Hematopoietic multipotent progenitor cell treated with erythropoietin and hydrocortisone succinate and interleukin-3 and kit ligand, for 6 days (in vitro differentiated cells): ENCODE measurements at regions not wholly inside any gene's neighbourhood (a gene's known extent, or its start where the extent isn't known, plus 50 kb on each side); places are given as distances from the start of the nearest gene placed in this dataset.

Source experiments
- DNase-seq: peaks from one replicate; pipeline ENCODE4 v3.0.0-alpha.2; 2015

GRCh38 chr4:126705266-126705665 is 927.5 kb upstream of the INTU start:
- no peak for DNase-seq

- DNase-seq: no peak
Measured at GRCh38 chr4:126708716-126709115, 924.0 kb upstream of the INTU start.

- DNase-seq: no peak
Measured at GRCh38 chr4:126710935-126711334, 921.8 kb upstream of the INTU start.

- no peak for DNase-seq
Measured at GRCh38 chr4:126715067-126715466, 917.7 kb upstream of the INTU start.

GRCh38 chr4:126715681-126716080 is 917.1 kb upstream of the INTU start:
- DNase-seq: no peak

GRCh38 chr4:126718136-126718535 is 914.6 kb upstream of the INTU start:
- DNase-seq: no peak

- DNase-seq: no peak
Measured at GRCh38 chr4:126719852-126720251, 912.9 kb upstream of the INTU start.

GRCh38 chr4:126725906-126726305 is 906.9 kb upstream of the INTU start:
- no peak for DNase-seq

GRCh38 chr4:126727461-126727860 is 905.3 kb upstream of the INTU start:
- no peak for DNase-seq

- no peak for DNase-seq
Measured at GRCh38 chr4:126731062-126731461, 901.7 kb upstream of the INTU start.

GRCh38 chr4:126733301-126733700 is 899.5 kb upstream of the INTU start:
- DNase-seq: no peak

GRCh38 chr4:126734465-126734864 is 898.3 kb upstream of the INTU start:
- DNase-seq: no peak

GRCh38 chr4:126735294-126736132 is 897.2 kb upstream of the INTU start:
- DNase-seq: no peak

- DNase-seq: no peak
Measured at GRCh38 chr4:126736133-126736518, 896.6 kb upstream of the INTU start.

- no peak for DNase-seq
Measured at GRCh38 chr4:126737899-126738526, 894.7 kb upstream of the INTU start.

- no peak for DNase-seq
Measured at GRCh38 chr4:126738527-126738923, 894.2 kb upstream of the INTU start.

GRCh38 chr4:126738926-126739325 is 893.8 kb upstream of the INTU start:
- no peak for DNase-seq

GRCh38 chr4:126740687-126741086 is 892.1 kb upstream of the INTU start:
- no peak for DNase-seq

- no peak for DNase-seq
Measured at GRCh38 chr4:126742048-126742447, 890.7 kb upstream of the INTU start.

- DNase-seq: no peak
Measured at GRCh38 chr4:126742885-126743284, 889.9 kb upstream of the INTU start.

- no peak for DNase-seq
Measured at GRCh38 chr4:126748736-126749135, 884.0 kb upstream of the INTU start.

GRCh38 chr4:126750723-126751122 is 882.0 kb upstream of the INTU start:
- DNase-seq: no peak

- no peak for DNase-seq
Measured at GRCh38 chr4:126752126-126752525, 880.6 kb upstream of the INTU start.

GRCh38 chr4:126752702-126753101 is 880.1 kb upstream of the INTU start:
- DNase-seq: no peak

- DNase-seq: no peak
Measured at GRCh38 chr4:126753592-126753991, 879.2 kb upstream of the INTU start.
